ENCODE measurements at regions not wholly inside any gene's neighbourhood (a gene's known extent, or its start where the extent isn't known, plus 50 kb on each side); places are given as distances from the start of the nearest gene placed in this dataset.

DNA sequence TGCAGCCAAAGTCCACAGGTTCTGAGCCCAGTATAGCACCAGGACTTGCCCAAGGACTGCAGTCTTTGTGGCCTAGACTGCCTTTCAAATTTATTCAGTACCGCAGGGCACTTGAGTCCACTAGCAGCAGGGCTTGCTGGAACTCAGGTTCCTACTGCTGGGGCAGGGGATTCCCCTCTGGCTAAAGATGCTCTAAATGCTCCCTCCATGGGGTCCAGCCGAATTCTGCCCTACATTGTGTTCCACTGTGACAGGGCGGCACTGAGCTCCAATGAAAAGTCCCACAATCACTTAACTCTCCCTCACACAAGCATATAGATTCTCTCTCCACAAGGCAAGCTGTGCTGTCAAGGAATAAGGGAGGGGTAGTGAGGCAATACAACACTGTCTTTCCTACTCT is 518.1 kb upstream of the VRK2 start:
- TF ChIP-seq EZH2 (IDR thresholded peaks at IDR 0.05; ENCODE audit: insufficient read depth, poor library complexity, severe bottlenecking): no peak
- TF ChIP-seq EZH2phosphoT487 (IDR thresholded peaks at IDR 0.05; ENCODE audit: insufficient read depth, low read depth): no peak
- Histone ChIP-seq H3K4me1 (ENCODE audit: insufficient read depth) (no peaks in the 10 kb centered on the region), H2AFZ (no peak overlapping the region), H3K9me3 (ENCODE audit: low read depth) (no peaks in the 10 kb centered on the region), H3K27me3 (replicated peaks; ENCODE audit: insufficient read depth) (no peaks in the 10 kb centered on the region), H3K4me2 (ENCODE audit: unreplicated experiment) (no peak overlapping the region), H3F3A (ENCODE audit: insufficient read depth) (no peaks in the 10 kb centered on the region), H3K36me3 (ENCODE audit: low read depth) (no peaks in the 10 kb centered on the region), H3K9me2 (ENCODE audit: insufficient read depth) (no peaks in the 10 kb centered on the region), H4K20me1 (ENCODE audit: insufficient read depth) (no peaks in the 10 kb centered on the region), H3K4me3 (no peak overlapping the region), H3K27ac (no peak overlapping the region), H3K9ac (no peak overlapping the region), H3K79me2 (ENCODE audit: insufficient read depth) (no peaks in the 10 kb centered on the region)
- in situ Hi-C loops (cut with MboI): no loop called here
- WGBS, 2 experiments (ENCODE audit: low coverage in 1 of 2, low lambda C conversion rate in 2 of 2, missing lambda C conversion rate in 2 of 2): 27 to 30% methylated on average over 3 of the region's 3 CpGs
- DNase-seq: no peak

DNA sequence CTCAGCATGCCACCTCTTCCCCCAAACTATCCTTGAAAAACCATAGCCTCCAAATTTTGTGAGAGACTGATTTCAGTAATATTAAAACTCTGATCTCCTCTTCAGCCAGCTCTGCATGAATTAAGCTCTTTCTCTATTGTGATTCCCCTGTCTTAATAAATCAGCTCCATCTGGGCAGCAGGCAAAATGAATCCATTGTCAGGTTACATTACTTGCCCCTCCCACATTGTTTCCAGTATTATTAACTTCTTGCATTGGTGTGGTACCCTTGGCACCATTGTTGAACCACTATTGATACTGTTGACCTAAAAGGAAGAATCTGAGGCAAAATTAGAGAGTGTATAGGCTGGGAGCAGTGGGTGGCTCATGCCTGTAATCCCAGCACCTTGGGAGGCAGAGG is 512.2 kb upstream of the VRK2 start:
- DNase-seq: no peak
- H4K20me1 ChIP-seq (ENCODE audit: insufficient read depth): no peaks in the 10 kb centered on the region
- H3K79me2 ChIP-seq (ENCODE audit: insufficient read depth): no peaks in the 10 kb centered on the region
- H2AFZ ChIP-seq: no peak overlapping the region
- in situ Hi-C loops (cut with MboI): no loop called here
- H3K27ac ChIP-seq: no peak overlapping the region
- H3K27me3 ChIP-seq (replicated peaks; ENCODE audit: insufficient read depth): no peaks in the 10 kb centered on the region
- no peaks in the 10 kb centered on the region for H3K36me3 ChIP-seq (ENCODE audit: low read depth)
- H3F3A ChIP-seq (ENCODE audit: insufficient read depth): no peaks in the 10 kb centered on the region
- TF ChIP-seq EZH2phosphoT487 (IDR thresholded peaks at IDR 0.05; ENCODE audit: insufficient read depth, low read depth) (no peak), EZH2 (IDR thresholded peaks at IDR 0.05; ENCODE audit: insufficient read depth, poor library complexity, severe bottlenecking) (no peak)
- H3K9me2 ChIP-seq (ENCODE audit: insufficient read depth): no peaks in the 10 kb centered on the region
- no peak overlapping the region for H3K4me3 ChIP-seq
- no peak overlapping the region for H3K9ac ChIP-seq
- no peak overlapping the region for H3K4me2 ChIP-seq (ENCODE audit: unreplicated experiment)
- no peaks in the 10 kb centered on the region for H3K4me1 ChIP-seq (ENCODE audit: insufficient read depth)
- no peaks in the 10 kb centered on the region for H3K9me3 ChIP-seq (ENCODE audit: low read depth)

DNA sequence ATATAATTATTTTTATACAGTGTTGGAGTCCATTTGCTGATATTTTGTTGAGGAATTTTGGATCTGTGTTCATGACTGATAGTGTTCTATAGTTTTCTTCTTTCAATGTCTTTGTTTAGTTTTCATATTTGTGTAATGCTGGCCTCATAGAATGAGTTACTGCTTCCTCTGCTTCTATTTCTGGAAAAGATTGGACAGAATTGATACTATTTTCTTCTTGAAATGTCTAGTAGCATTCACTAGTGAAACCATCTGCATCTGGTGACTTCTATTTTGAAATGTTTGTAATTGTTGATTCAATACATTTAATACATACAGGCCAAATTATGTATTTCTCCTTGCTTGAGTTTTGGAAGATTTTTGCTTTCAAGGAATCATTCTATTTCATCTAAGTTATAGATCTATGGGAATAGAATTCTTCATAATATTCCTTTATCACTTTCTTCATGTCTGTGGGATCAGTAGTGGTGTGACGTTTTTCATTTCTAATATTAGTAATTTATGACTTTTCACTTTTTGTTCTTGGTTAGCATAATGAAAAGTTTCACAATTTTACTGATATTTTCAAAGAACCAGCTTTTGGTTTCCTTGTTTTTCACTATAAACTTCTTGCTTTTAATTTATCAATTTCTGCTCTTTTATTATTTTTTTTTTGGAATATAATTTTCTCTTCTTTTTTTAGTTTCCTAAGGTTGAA is 509.9 kb upstream of the VRK2 start:
- H2AFZ ChIP-seq: no peak overlapping the region
- no peak overlapping the region for H3K4me3 ChIP-seq
- DNase-seq: no peak
- no peak overlapping the region for H3K27ac ChIP-seq
- H3K4me2 ChIP-seq (ENCODE audit: unreplicated experiment): no peak overlapping the region
- no peaks in the 10 kb centered on the region for H3K4me1 ChIP-seq (ENCODE audit: insufficient read depth)
- no peaks in the 10 kb centered on the region for H4K20me1 ChIP-seq (ENCODE audit: insufficient read depth)
- 0 to 3% methylated on average over 1 of the region's 1 CpG for WGBS, 2 experiments (ENCODE audit: low coverage in 1 of 2, low lambda C conversion rate in 2 of 2, missing lambda C conversion rate in 2 of 2)
- H3K9me3 ChIP-seq (ENCODE audit: low read depth): no peaks in the 10 kb centered on the region
- no peaks in the 10 kb centered on the region for H3K27me3 ChIP-seq (replicated peaks; ENCODE audit: insufficient read depth)
- H3K9me2 ChIP-seq (ENCODE audit: insufficient read depth): no peaks in the 10 kb centered on the region
- no peak overlapping the region for H3K9ac ChIP-seq
- no peaks in the 10 kb centered on the region for H3F3A ChIP-seq (ENCODE audit: insufficient read depth)
- no peak for TF ChIP-seq EZH2 (IDR thresholded peaks at IDR 0.05; ENCODE audit: insufficient read depth, poor library complexity, severe bottlenecking)
- no peak for TF ChIP-seq EZH2phosphoT487 (IDR thresholded peaks at IDR 0.05; ENCODE audit: insufficient read depth, low read depth)
- in situ Hi-C loops (cut with MboI): no loop called here
- H3K36me3 ChIP-seq (ENCODE audit: low read depth): no peaks in the 10 kb centered on the region
- no peaks in the 10 kb centered on the region for H3K79me2 ChIP-seq (ENCODE audit: insufficient read depth)

DNA sequence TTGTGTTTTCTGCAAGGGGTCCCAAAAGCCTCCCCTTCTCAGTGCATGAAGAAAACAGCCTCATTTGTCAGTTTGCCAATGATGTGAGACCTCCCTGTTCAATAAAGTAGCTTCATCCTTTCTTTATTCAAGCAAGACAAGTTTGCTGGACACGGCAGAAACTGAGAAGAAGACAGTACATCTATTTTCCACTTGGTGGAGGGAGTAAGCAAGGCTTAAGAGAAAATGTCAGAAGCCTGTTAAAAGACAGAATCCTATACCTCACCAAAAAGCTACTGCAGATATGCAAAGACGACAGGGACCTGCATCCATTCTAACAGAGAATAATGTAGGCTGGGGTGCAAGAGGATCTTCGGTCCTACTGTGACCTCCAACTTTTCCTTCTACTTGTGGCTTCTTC is 506.8 kb upstream of the VRK2 start:
- H3K4me2 ChIP-seq (ENCODE audit: unreplicated experiment): no peak overlapping the region
- H3K36me3 ChIP-seq (ENCODE audit: low read depth): no peaks in the 10 kb centered on the region
- H3K4me3 ChIP-seq: no peak overlapping the region
- H3K27me3 ChIP-seq (replicated peaks; ENCODE audit: insufficient read depth): no peaks in the 10 kb centered on the region
- no peak overlapping the region for H2AFZ ChIP-seq
- no peaks in the 10 kb centered on the region for H3K9me3 ChIP-seq (ENCODE audit: low read depth)
- H3K27ac ChIP-seq: no peak overlapping the region
- in situ Hi-C loops (cut with MboI): no loop called here
- DNase-seq: no peak
- no peak overlapping the region for H3K9ac ChIP-seq
- WGBS, 2 experiments (ENCODE audit: low coverage in 1 of 2, low lambda C conversion rate in 2 of 2, missing lambda C conversion rate in 2 of 2): 24 to 27% methylated on average over 3 of the region's 3 CpGs
- H3K4me1 ChIP-seq (ENCODE audit: insufficient read depth): no peaks in the 10 kb centered on the region
- no peak for TF ChIP-seq EZH2 (IDR thresholded peaks at IDR 0.05; ENCODE audit: insufficient read depth, poor library complexity, severe bottlenecking)
- TF ChIP-seq EZH2phosphoT487 (IDR thresholded peaks at IDR 0.05; ENCODE audit: insufficient read depth, low read depth): no peak
- H3K79me2 ChIP-seq (ENCODE audit: insufficient read depth): no peaks in the 10 kb centered on the region
- no peaks in the 10 kb centered on the region for H4K20me1 ChIP-seq (ENCODE audit: insufficient read depth)
- H3F3A ChIP-seq (ENCODE audit: insufficient read depth): no peaks in the 10 kb centered on the region
- H3K9me2 ChIP-seq (ENCODE audit: insufficient read depth): no peaks in the 10 kb centered on the region

DNA sequence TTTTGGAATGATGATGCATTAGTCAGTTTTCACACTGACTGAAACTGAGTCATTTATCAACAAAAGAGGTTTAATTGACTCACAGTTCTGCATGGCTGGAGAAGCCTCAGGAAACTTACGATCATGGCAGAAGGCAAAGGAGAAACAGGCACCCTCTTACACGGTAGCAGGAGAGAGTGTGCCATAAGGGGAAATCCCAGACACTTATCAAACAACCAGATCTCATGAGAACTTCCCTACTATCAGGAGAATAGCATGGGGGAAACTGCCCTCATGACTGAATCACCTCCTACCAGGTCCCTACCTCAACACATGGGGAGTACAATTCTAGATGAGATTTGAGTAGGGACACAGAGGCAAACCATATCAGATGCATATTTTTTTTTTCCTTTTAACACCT is 504.5 kb upstream of the VRK2 start:
- no peaks in the 10 kb centered on the region for H3K27me3 ChIP-seq (replicated peaks; ENCODE audit: insufficient read depth)
- H3K4me1 ChIP-seq (ENCODE audit: insufficient read depth): no peaks in the 10 kb centered on the region
- H3K27ac ChIP-seq: no peak overlapping the region
- TF ChIP-seq EZH2phosphoT487 (IDR thresholded peaks at IDR 0.05; ENCODE audit: insufficient read depth, low read depth) (no peak), EZH2 (IDR thresholded peaks at IDR 0.05; ENCODE audit: insufficient read depth, poor library complexity, severe bottlenecking) (no peak)
- no peak overlapping the region for H3K4me3 ChIP-seq
- H3K9ac ChIP-seq: no peak overlapping the region
- H2AFZ ChIP-seq: no peak overlapping the region
- H3K9me2 ChIP-seq (ENCODE audit: insufficient read depth): no peaks in the 10 kb centered on the region
- no peaks in the 10 kb centered on the region for H4K20me1 ChIP-seq (ENCODE audit: insufficient read depth)
- no peaks in the 10 kb centered on the region for H3K36me3 ChIP-seq (ENCODE audit: low read depth)
- in situ Hi-C loops (cut with MboI): no loop called here
- no peak for DNase-seq
- no peak overlapping the region for H3K4me2 ChIP-seq (ENCODE audit: unreplicated experiment)
- 12 to 15% methylated on average over 2 of the region's 2 CpGs for WGBS, 2 experiments (ENCODE audit: low coverage in 1 of 2, low lambda C conversion rate in 2 of 2, missing lambda C conversion rate in 2 of 2)
- no peaks in the 10 kb centered on the region for H3K79me2 ChIP-seq (ENCODE audit: insufficient read depth)
- H3F3A ChIP-seq (ENCODE audit: insufficient read depth): no peaks in the 10 kb centered on the region
- no peaks in the 10 kb centered on the region for H3K9me3 ChIP-seq (ENCODE audit: low read depth)

All from GM23248 (cell line).